ENCODE measurements at regions not wholly inside any gene's neighbourhood (a gene's known extent, or its start where the extent isn't known, plus 50 kb on each side); places are given as distances from the start of the nearest gene placed in this dataset.
A peak's percentile ranks its signal among the peaks of the same experiment; 100 is the strongest.
"Not testable (repeated sequence)": the region's sequence is repeated elsewhere in the genome, so short reads cannot be mapped to it uniquely, and the experiment has no call there.

DNA sequence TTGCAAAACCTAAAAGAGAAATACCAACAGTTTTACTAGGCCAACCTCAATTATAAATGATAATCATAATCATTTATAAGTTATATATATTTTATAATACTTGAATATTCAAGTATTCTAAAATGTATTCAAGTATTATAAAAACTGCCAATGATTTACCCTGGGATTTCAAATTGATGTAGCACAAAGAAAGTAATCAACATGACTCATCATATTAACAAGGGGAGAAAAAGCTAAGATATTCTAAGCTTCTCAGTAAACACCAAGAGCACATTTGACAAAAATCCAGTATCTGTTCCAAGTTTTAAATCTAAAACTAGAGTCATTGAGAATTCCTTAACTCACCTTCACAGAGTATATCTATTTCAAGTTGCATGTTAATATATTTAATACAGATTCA, 56.1 kb downstream of the CAPZA3 start:
- no peak for DNase-seq

DNA sequence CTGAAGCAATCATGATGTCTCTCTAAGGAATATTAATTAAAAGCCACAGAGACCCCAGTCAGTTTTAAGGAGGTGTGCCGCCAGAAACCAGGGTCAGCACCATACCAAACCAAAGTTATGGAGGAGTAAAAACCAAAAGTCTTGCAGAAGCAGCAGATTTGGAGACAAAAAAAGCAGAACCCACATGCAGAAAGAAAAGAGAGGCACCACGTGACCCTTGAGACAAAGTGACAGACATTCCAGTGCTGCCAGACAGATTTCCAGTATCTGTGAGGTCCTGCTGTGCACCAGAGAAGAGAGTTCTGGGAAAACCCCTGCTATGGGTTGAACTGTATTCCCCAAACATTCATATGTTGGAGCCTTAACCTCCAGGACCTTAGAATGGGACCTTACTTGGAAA, 59.7 kb downstream of the CAPZA3 start:
- DNase-seq, result no peak

GRCh38 chr12:18798535-18799361, 60.8 kb downstream of the CAPZA3 start:
- no peak for DNase-seq

- no peak for DNase-seq
Observed at GRCh38 chr12:18799561-18799960, 61.6 kb downstream of the CAPZA3 start.

DNA sequence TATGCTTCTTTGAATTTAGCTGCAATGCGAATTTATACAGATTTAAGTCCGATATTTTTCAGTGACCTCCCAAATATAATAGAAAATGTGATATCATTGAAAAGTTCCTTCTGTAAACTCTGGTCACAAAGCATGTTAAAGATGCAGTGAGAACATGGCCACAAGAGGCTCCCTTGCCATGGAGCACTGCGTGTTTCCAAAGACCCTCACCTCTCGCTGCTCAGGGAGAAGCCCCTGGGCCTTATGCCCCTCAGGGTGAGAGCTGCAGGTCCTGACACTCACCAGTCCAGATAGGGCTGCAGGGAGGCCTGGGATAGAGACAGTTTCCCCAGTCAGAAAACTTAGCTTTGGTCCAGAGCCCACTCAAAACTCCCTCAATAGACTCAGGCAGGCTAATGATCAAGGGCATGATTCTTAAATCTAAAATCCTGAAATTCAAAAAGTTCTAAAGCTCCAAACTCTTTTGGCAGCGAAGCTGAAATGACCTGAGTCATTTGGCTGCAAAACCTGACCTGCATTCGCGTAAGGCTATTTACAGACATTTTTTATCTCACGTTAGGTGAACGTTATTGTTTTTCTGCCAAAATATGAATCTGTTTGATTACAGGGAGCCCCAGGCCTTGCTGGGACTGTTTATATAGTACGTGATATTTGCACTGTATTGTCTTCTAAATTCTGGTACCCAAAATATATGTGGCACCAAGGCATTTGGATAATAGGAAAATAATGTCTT, 67.8 kb downstream of the CAPZA3 start:
- DNase-seq, result no peak

- no peak for DNase-seq
Observed at GRCh38 chr12:18807714-18808113, 69.8 kb downstream of the CAPZA3 start.

DNA sequence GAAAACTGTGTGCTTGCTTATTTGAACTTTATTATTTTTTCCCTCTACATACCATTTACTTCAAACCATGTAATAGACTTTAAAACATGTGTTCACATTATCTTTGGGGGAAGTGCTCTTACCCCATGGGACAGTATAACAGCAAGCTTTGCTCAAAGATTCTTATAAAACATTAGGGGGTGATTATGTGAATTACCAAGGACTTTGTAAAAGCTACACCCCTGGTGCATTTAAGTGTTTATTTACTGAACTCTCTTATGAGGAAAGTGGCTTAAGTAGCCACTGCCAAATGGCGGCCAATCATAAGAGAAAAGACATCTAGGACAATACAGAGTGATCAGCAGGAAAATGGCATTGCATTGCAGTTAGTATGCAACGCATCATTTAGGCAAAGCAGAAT, 70.3 kb downstream of the CAPZA3 start:
- DNase-seq, result no peak

DNA sequence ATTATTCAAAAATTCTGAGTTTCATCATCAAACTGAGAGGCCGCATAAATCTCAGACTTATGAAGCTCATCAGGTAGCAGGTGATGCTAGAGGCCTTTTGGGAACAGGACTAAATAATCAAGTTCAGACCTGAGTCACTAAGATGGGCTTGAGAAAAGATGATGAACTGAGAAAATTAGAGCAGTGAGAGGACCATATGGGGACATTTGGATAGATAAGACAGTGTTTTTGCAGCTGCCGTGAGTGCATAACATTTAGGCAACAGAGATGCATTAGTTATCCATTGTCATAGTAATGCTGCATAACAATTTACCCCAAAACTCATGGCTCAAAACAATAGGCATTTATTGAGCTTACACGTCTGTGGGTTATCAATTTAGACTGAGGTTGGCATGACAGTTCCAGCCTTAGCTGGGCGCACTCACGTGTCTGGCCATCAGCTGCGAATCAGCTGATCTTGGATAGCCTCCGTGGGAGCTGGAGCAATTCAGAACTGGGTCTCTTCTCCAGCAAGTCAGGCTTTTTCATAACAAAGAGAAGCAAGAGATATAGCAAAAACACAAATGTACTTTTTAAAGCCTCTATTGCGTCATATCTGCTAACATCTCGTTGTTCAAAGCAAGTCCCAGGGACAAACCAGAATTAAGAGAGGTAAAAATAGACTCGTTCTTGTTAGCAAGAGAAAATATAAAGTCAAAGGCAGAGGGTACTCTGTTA, 72.8 kb downstream of the CAPZA3 start:
- DNase-seq, result no peak

DNA sequence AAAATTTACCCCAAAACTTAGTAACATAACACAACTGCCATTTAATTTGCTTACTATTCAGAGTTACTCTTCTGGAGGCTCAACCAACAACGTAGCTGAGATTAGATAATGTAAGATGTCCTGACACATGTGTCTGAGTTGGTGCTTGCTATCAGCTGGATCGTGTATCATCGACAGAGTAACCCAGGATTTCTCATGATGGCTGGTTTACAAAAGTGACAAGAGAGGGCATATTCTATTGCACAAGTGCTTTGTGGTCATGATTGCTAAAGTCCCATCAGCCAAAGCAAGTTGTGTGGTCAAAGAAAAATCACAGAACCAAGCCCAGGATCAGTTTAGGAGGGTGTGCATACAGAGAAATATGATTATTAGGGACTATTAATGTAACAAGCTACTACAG, 73.4 kb downstream of the CAPZA3 start:
- peak; percentile 84 for DNase-seq

GRCh38 chr12:18813753-18814152, 75.8 kb downstream of the CAPZA3 start:
- no peak for DNase-seq

GRCh38 chr12:18818579-18819268, 80.8 kb downstream of the CAPZA3 start:
- no peak for DNase-seq

GRCh38 chr12:18819484-18819883, 81.6 kb downstream of the CAPZA3 start:
- no peak for DNase-seq

- DNase-seq, result peak; percentile 68
Observed at GRCh38 chr12:18823461-18823860, 85.5 kb downstream of the CAPZA3 start.

GRCh38 chr12:18824287-18824686, 86.4 kb downstream of the CAPZA3 start:
- peak; percentile 6 for DNase-seq

DNA sequence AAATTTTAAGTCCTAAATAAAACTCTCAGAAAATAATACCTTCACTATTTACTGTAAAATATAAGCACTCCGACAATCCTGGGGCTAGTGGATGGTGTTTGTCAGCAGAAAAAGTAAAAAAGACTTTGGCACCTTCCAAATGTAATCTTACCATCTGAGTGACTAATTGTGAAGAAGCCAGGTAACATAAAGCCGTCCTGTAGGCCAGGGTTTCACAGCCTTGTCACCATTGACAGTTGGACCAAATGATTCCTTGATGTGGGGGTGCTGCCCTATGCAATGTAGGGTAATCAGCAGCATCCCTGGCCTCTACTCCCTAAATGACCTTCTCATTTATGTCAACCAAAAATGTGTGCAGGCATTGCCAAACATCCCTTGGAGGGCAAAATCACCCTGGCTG, 87.2 kb downstream of the CAPZA3 start:
- DNase-seq, result no peak

- no peak for DNase-seq
Observed at GRCh38 chr12:18827913-18828312, 90.0 kb downstream of the CAPZA3 start.

DNA sequence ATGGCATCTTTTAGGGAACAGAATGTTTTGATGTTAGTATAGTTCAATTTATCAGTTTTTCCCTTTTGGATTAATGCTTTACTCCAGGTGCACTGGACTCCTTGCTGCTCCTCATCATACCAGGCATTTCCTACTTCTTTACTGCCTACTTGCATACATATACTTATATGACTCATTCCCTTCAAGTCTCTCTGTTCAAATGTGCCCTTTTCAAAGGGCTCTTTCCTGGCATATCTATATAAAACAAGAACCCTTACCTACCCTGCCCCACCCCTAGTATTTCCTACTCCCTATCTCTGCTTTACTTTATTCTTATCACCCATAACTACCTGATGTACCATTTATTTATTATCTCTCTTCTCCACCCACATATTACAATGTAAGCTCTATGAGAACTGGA, 90.6 kb downstream of the CAPZA3 start:
- no peak for DNase-seq

DNA sequence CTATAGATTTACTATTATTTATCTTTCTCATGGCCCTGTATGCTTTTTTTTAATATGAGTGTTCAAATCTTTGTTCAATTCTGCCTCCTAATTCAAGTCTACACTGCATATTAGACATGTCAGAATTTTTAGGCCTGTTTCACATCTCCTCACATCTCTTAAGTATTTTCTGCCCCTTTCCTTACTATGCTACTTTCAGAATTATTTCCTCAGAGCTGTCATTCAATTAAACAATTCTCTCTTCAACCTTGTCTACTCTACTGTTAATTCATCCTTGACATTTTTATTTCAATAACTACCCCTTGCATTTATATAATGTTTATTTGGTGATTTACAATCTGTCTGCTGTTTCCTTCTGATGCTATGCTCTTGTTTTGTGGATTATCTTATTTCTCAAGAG, 91.1 kb downstream of the CAPZA3 start:
- DNase-seq, result no peak

DNA sequence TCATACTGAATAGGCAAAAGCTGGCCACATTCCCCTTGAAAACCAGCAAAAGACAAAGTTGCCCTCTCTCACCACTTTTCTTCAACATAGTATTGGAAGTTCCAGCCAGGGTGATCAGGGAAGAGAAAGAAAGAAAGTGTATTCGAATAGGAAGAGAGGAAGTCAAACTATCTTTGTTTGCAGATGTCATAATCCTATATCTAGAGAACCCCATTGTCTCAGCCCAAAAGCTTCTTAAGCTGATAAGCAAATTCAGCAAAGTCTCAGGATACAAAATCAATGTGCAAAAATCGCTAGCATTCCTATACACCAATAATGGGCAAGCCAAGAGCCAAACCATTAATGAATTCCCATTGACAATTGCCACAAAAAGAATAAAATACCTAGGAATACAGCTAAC, 95.0 kb downstream of the CAPZA3 start:
- not testable (repeated sequence) for DNase-seq

DNA sequence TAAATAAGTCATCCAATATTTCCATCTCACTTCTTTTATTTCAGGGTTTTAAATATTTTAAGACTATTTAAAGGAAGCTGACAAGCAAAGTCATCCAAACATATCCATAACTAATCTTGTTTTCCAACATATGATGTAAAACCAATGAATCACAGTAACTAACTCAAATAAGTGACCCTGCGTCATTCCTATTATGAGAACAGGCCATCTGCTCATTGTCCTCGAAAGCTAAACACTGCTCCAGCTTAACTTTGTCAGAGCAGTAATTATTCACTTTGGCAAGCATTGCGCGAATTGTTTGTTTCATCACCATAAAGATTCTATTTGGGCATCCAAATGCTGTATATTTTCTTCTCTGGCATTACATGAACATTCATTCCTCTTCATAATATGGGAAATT, 99.1 kb downstream of the CAPZA3 start:
- no peak for DNase-seq

DNA sequence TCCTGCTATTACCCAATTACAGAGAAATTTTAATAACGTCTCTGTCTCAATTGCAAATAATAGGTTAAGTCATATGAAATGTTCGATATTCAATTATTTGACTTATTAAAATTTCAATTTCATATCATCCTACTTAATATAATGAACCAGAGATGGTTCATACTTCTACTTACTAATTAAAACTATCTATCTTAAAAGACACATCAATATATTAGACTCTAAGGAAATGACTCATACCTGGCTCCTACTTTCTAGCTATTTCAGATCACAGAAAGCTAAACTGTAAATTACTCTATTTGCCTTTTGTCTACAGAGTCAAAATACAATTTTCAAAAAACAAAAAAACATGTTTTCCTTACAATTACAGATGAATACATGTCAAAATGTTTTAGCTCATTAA, 99.6 kb downstream of the CAPZA3 start:
- DNase-seq, result no peak

- peak; percentile 24 for DNase-seq
Observed at GRCh38 chr12:18840997-18841396, 103.1 kb downstream of the CAPZA3 start.

- no peak for DNase-seq
Observed at GRCh38 chr12:18849080-18849479, 111.2 kb downstream of the CAPZA3 start.
